OCI-LY3 (cell line): ENCODE measurements at regions not wholly inside any gene's neighbourhood (a gene's known extent, or its start where the extent isn't known, plus 50 kb on each side); places are given as distances from the start of the nearest gene placed in this dataset.
A peak's percentile ranks its signal among the peaks of the same experiment; 100 is the strongest.

ENCODE experiments used
- H2AFZ ChIP-seq: fragments of 200-600, 300-600 bp; shearing (Covaris generic); 2 replicates; pipeline ENCODE4 v1.6.0; 2014; ENCODE audit warnings: antibody characterized with exemption, low read depth, low read length
- H3K27ac ChIP-seq: fragments of 200-600, 300-600 bp; sonication (generic); 2 replicates; pipeline ENCODE4 v1.5.1; 2014; ENCODE audit warnings: mild to moderate bottlenecking, low read length, moderate library complexity, mixed read lengths
- H3K27me3 ChIP-seq: fragments of 200-600, 300-600 bp; sonication (generic); 2 replicates; pipeline ENCODE4 v1.6.1; 2014; ENCODE audit warnings: low read depth, low read length, mixed read lengths
- H3K36me3 ChIP-seq: fragments of 200-600, 300-600 bp; sonication (generic); replicated peaks from 2 replicates; pipeline ENCODE3; 2014; ENCODE audit warnings: low read depth, low read length, mixed read lengths
- H3K4me1 ChIP-seq: fragments of 300-600, 200-600 bp; sonication (generic); 2 replicates; pipeline ENCODE4 v1.6.1; 2014; ENCODE audit warnings: low read length, mixed read lengths
- H3K4me2 ChIP-seq: fragments of 200-600, 300-600 bp; sonication (generic); 2 replicates; pipeline ENCODE4 v1.6.1; 2014; ENCODE audit warnings: low read length, mixed read lengths
- H3K4me3 ChIP-seq: fragments of 300-600, 200-600 bp; sonication (generic); 2 replicates; pipeline ENCODE4 v1.5.1; 2014; ENCODE audit warnings: antibody characterized with exemption, mild to moderate bottlenecking, low read length, moderate library complexity
- H3K79me2 ChIP-seq: fragments of 300-600, 200-600 bp; shearing (Covaris generic); 2 replicates; pipeline ENCODE4 v1.6.1; 2014; ENCODE audit warnings: mild to moderate bottlenecking, low read length, mixed read lengths
- H3K9ac ChIP-seq: fragments of 300-600, 200-600 bp; shearing (Covaris generic); 2 replicates; pipeline ENCODE4 v1.6.0; 2014; ENCODE audit warnings: mild to moderate bottlenecking, low read length, moderate library complexity
- H3K9me3 ChIP-seq: fragments of 200-600, 300-600 bp; shearing (Covaris generic); 2 replicates; pipeline ENCODE4 v1.6.1; 2014; ENCODE audit warnings: low read length, mixed read lengths; ENCODE audit not compliant: insufficient read depth
- H4K20me1 ChIP-seq: fragments of 200-600, 300-600 bp; sonication (generic); 2 replicates; pipeline ENCODE4 v1.6.1; 2016; ENCODE audit warnings: low read length, mixed read lengths; ENCODE audit not compliant: insufficient read depth
- EZH2phosphoT487 ChIP-seq: fragments of 200-600 bp; shearing (Covaris generic); IDR thresholded peaks from 2 replicates; pipeline ENCODE4 v1.6.1; 2018; ENCODE audit warnings: antibody characterized with exemption, mixed run types, low read depth
- TF ChIP-seq, protein P1 (sequence below): fragments of 200-600, 300-600 bp; sonication (generic); IDR thresholded peaks from 2 replicates; pipeline ENCODE4 v1.5.1; 2014; ENCODE audit warnings: antibody characterized with exemption, low read length, low read depth

DNA sequence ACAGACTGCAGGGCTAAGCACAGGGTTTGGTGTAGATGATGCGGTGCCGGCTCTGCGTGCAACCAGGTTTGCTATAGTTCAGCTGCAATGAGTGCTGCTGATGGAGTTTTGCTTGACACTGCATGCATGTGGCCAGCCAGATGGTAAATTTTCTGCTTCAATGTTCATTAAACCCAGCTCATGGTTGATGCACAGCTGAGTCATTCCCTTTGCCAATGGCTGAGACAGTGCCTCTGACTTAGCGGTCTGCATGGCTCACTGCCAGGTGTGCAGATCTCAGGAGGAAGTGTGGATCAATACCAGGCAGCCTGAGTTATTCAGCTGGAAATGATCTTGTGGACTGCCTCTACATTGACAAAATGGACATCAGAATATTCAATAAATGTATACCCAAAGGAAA lies 172.7 kb upstream of the ZP4 start:
- no peak overlapping the region for H3K27ac ChIP-seq
- no peaks in the 10 kb centered on the region for H3K27me3 ChIP-seq
- H2AFZ ChIP-seq = no peak overlapping the region
- H3K9me3 ChIP-seq = peaks cover 10% of the 10 kb centered on the region
- H4K20me1 ChIP-seq = no peaks in the 10 kb centered on the region
- no peak overlapping the region for H3K9ac ChIP-seq
- H3K4me1 ChIP-seq = peaks cover 30% of the 10 kb centered on the region
- peak overlapping the region; percentile 53 for H3K4me2 ChIP-seq
- no peak for TF ChIP-seq EZH2phosphoT487
- TF ChIP-seq, protein P1, sequence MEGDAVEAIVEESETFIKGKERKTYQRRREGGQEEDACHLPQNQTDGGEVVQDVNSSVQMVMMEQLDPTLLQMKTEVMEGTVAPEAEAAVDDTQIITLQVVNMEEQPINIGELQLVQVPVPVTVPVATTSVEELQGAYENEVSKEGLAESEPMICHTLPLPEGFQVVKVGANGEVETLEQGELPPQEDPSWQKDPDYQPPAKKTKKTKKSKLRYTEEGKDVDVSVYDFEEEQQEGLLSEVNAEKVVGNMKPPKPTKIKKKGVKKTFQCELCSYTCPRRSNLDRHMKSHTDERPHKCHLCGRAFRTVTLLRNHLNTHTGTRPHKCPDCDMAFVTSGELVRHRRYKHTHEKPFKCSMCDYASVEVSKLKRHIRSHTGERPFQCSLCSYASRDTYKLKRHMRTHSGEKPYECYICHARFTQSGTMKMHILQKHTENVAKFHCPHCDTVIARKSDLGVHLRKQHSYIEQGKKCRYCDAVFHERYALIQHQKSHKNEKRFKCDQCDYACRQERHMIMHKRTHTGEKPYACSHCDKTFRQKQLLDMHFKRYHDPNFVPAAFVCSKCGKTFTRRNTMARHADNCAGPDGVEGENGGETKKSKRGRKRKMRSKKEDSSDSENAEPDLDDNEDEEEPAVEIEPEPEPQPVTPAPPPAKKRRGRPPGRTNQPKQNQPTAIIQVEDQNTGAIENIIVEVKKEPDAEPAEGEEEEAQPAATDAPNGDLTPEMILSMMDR = no peak
- peak overlapping the region; percentile 3; the same call in 1 of the 2 replicates for H3K4me3 ChIP-seq
- no peaks in the 10 kb centered on the region for H3K79me2 ChIP-seq
- peaks cover 7% of the 10 kb centered on the region for H3K36me3 ChIP-seq

DNA sequence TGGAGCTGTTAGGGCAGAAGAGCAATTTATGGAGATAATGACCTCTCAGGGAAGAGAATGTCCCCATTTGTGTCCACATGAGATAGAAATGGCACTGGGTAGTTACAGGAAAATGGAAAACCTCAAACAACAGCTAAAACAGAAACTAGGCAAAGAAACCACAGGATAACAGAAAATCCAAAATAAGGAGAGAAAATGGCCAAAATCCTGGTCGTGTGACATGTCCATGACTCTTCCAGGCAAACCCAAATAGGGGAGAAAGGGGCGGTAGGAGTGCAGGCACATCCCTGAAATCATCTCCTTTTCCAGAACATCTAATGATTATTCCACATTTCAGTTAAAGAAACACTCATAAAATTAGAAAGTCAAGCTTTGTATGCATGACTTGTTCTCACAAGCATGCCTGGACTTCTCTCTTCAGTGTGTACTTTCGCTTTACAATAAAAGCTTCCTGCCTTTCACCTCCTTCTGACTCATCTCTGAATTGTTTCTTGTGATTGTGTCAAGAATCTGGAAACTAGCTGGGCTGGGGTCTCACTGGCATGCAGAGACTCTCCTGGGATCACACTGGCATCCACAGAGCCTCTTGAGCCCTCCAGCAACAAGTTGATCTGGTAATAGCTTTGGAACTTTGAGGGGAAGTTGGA lies 171.4 kb upstream of the ZP4 start:
- peak overlapping the region; percentile 53 for H3K4me2 ChIP-seq
- no peak overlapping the region for H2AFZ ChIP-seq
- no peaks in the 10 kb centered on the region for H3K79me2 ChIP-seq
- H3K36me3 ChIP-seq = peaks cover 7% of the 10 kb centered on the region
- H3K27me3 ChIP-seq = no peaks in the 10 kb centered on the region
- peaks cover 21% of the 10 kb centered on the region for H3K9me3 ChIP-seq
- H3K4me1 ChIP-seq = peaks cover 30% of the 10 kb centered on the region
- no peak overlapping the region for H3K27ac ChIP-seq
- H3K4me3 ChIP-seq = 0 out of 2 replicates have a peak overlapping the region, but pooled peaks have one; percentile 0
- no peak overlapping the region for H3K9ac ChIP-seq
- TF ChIP-seq, protein P1 = no peak
- no peak for TF ChIP-seq EZH2phosphoT487
- H4K20me1 ChIP-seq = no peaks in the 10 kb centered on the region

DNA sequence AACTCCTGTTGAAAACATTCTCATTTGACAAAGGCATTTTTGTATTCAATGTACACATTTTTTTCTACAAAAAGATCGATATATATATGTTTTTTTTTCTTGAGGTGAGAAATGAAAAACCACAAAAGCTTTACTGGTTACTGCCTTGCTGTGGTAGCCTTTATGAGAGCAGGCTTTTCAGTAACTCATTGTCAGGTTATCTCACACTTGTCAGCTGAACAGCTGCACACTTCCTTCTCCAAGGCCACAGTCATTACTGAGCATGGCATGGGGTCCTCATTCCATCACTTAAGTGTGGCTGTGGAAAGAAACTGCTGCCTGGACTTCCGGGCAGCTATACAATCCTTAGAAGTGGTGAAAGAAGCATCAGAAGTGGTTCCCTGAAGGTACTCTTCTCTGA lies 169.3 kb upstream of the ZP4 start:
- Histone ChIP-seq H3K36me3 (peaks cover 7% of the 10 kb centered on the region), H3K9ac (no peak overlapping the region), H3K4me1 (peaks cover 30% of the 10 kb centered on the region), H3K79me2 (no peaks in the 10 kb centered on the region), H2AFZ (no peak overlapping the region), H3K27ac (no peak overlapping the region), H3K9me3 (peaks cover 21% of the 10 kb centered on the region), H3K27me3 (no peaks in the 10 kb centered on the region), H3K4me2 (no peak overlapping the region), H4K20me1 (no peaks in the 10 kb centered on the region), H3K4me3 (no peak overlapping the region)
- TF ChIP-seq, protein P1 = no peak
- no peak for TF ChIP-seq EZH2phosphoT487

DNA sequence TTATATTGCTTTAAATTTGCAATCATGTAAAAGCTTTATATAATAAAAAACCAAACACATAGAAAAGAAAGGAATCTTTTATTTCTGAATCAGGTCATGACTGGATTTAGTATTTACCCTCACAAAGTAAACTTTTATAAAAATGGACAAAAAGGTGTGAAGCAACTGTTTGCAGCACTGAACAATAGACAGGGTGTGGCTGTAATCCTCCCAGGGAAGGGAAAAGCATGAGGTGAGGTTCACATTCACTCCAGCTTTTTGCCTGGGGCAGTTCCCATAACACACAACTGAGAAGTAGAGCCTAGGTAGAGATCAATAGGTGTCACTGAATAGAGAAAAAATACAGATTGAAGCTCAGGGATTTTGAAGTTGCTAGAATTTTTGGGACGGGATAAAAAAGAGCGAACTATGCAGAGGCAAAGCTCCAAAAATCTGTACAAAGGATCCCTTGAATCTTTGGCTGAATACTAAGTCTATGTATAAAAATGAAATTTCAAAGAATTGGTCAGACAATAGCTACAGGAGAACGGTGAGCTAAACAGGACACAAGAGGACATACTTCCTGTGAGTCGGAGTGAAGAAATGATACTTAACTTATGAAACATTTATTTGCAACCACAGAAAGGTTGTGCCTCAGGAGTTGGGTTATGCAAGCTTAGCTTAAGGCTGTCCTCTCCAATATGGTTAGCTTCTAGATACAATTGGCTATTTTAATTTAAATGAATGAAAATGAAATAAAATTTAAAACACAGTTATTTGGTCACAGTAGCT lies 162.0 kb upstream of the ZP4 start:
- Histone ChIP-seq H3K4me2 (no peak overlapping the region), H3K9ac (no peak overlapping the region), H3K4me3 (no peak overlapping the region), H3K27ac (no peak overlapping the region), H3K27me3 (no peaks in the 10 kb centered on the region), H3K9me3 (0 out of 2 replicates have a peak, but pooled peaks cover 4% of the 10 kb centered on the region), H4K20me1 (no peaks in the 10 kb centered on the region), H3K79me2 (no peaks in the 10 kb centered on the region), H3K36me3 (no peaks in the 10 kb centered on the region), H2AFZ (no peak overlapping the region), H3K4me1 (no peaks in the 10 kb centered on the region)
- TF ChIP-seq, protein P1 = no peak
- no peak for TF ChIP-seq EZH2phosphoT487
